Suprapubic skin (tissue), 3 donors: ENCODE measurements at regions not wholly inside any gene's neighbourhood (a gene's known extent, or its start where the extent isn't known, plus 50 kb on each side); places are given as distances from the start of the nearest gene placed in this dataset.

Source experiments
- EP300 ChIP-seq: sonication (generic); formaldehyde crosslinking; IDR thresholded peaks from one replicate; pipeline ENCODE4 v1.6.1; 2017; ENCODE audit warnings: antibody characterized with exemption
- POLR2A ChIP-seq, 2 donors: fragments of 450-650 bp; IDR thresholded peaks; one replicate each; pipeline ENCODE4 v1.6.1; 2017; ENCODE audit warnings: antibody characterized with exemption in 2 of 2, mild to moderate bottlenecking in 2 of 2, moderate library complexity in 2 of 2
- TF ChIP-seq, protein P1 (sequence below), 2 donors: fragments of 200-600 bp in 1 of 2; fragments of 450-650 bp in 1 of 2; sonication (generic) in 1 of 2; IDR thresholded peaks; one replicate each; pipeline ENCODE4 v1.5.1; 2016 to 2019; ENCODE audit warnings: antibody characterized with exemption in 2 of 2, mild to moderate bottlenecking in 1 of 2, moderate library complexity in 1 of 2

DNA sequence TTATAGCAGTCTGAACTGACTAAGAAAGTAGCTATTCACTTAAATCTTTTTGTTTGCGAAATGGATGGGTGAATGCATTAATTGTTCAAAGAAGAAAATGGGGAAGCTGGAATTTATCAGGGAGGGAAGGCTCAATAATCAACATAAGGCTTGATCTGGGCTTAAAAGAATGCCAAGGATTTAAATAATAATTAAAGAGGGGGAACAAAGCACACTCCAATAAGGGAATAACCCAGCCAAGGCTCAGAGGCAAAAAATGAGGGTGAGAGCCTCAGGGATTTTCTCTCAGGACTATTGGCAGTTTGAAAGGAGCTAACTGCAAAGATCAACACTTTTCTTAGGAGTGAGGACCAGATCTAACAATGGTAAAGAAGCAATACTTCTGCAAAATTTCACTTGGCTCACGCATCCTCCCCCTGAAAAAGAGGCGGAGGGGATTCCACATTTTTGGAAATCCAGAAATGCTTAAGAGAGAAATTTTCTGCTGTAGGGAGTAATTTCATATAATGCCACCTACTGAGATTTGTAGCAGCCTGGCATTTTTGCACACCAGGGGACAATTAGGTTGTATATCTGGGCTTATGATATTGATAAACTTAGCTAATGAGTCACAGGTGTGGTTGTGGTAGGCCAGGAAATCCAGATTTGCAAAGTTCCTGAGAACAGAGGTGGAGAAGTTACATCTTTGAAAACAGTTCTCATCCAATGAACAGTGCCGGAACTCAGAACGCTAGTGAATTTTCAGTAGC lies 405.1 kb downstream of the TUSC7 start:
- TF ChIP-seq POLR2A (IDR thresholded peaks at IDR 0.05) = no peak
- TF ChIP-seq, protein P1, sequence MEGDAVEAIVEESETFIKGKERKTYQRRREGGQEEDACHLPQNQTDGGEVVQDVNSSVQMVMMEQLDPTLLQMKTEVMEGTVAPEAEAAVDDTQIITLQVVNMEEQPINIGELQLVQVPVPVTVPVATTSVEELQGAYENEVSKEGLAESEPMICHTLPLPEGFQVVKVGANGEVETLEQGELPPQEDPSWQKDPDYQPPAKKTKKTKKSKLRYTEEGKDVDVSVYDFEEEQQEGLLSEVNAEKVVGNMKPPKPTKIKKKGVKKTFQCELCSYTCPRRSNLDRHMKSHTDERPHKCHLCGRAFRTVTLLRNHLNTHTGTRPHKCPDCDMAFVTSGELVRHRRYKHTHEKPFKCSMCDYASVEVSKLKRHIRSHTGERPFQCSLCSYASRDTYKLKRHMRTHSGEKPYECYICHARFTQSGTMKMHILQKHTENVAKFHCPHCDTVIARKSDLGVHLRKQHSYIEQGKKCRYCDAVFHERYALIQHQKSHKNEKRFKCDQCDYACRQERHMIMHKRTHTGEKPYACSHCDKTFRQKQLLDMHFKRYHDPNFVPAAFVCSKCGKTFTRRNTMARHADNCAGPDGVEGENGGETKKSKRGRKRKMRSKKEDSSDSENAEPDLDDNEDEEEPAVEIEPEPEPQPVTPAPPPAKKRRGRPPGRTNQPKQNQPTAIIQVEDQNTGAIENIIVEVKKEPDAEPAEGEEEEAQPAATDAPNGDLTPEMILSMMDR (IDR thresholded peaks at IDR 0.05) = no peak
- TF ChIP-seq EP300 = no peak
